ENCODE measurements at regions not wholly inside any gene's neighbourhood (a gene's known extent, or its start where the extent isn't known, plus 50 kb on each side); places are given as distances from the start of the nearest gene placed in this dataset.
A peak's percentile ranks its signal among the peaks of the same experiment; 100 is the strongest.

GRCh38 chr7:25846722-25847121 is 305.3 kb upstream of the NFE2L3 start (continued):
- no peak for TF ChIP-seq KDM1A (IDR thresholded peaks at IDR 0.05; ENCODE audit: low read depth)

DNA sequence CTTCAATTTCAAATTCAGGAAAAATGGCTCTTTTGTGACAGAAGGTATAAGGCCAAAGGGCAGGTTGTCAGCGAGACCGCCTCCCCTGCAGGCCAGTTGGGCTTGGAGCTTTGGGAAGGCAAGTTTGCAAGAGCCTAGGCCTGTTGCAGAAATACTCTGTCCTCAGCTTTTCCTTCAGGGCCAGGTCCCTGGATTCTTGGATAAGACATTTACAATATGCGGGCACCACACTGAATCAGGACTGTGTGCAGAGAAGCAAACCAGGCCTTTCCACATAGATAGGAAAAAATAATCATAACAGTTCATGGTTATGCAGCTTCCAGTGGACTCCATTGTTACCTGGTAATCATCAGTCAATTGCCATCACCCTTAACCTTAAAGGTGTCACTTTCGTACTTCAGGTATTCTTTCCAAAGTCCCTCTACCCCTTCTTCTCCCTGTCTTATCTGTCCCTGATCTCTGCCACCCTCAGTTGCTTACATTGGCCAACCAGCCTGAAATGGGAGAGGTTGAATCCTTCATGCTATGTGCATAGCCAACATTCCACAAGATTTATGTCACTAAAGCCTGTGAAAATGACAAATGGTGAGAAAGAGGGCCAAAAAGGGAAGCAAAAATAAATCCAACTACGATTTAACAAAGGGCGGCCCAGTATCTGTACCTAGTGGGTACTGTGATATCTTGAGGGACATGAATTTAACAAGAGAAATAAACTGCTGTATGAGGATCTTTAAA is 304.5 kb upstream of the NFE2L3 start:
- peaks cover 49% of the 10 kb centered on the region for H3K4me1 ChIP-seq
- ATAC-seq (no peak), FAIRE-seq (no peak), DNase-seq (ENCODE audit: low read depth in 1 of 2, low spot score in 1 of 2) (peak in 1 of 2 experiments; percentile 33)
- TF ChIP-seq NPAS2 (CRISPR knock-in tag; IDR thresholded peaks at IDR 0.05; ENCODE audit: borderline replicate concordance) (no peak), HOXB5 (CRISPR knock-in tag; IDR thresholded peaks at IDR 0.05) (0 out of 2 replicates have a peak, but pooled peaks have one; percentile 43), NFE2L2 (conservative IDR thresholded peaks at IDR 0.05; ENCODE audit: low read length) (no peak), ZC3H11A (IDR thresholded peaks at IDR 0.05) (no peak), RCOR1 (IDR thresholded peaks at IDR 0.05; ENCODE audit: low read depth, low read length) (no peak), TFCP2L1 (CRISPR knock-in tag; IDR thresholded peaks at IDR 0.05) (no peak), RFX5 (IDR thresholded peaks at IDR 0.05) (no peak), GATA3 (IDR thresholded peaks at IDR 0.05; ENCODE audit: borderline replicate concordance) (peak; percentile 83), MYC (IDR thresholded peaks at IDR 0.05; ENCODE audit: borderline replicate concordance, low read length) (no peak)
- TF ChIP-seq, protein P1, sequence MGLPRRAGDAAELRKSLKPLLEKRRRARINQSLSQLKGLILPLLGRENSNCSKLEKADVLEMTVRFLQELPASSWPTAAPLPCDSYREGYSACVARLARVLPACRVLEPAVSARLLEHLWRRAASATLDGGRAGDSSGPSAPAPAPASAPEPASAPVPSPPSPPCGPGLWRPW (IDR thresholded peaks at IDR 0.05): no peak
- no peaks in the 10 kb centered on the region for H3K9me3 ChIP-seq
- ChIA-PET CTCF (interaction anchor here (0.8 to 6.2 kb wide), 8 partner anchors 7 to 457 kb away, joined by 3 to 51 read pairs (median 4); no protein-coding TSS in a partner anchor), POLR2A (interaction anchor here (0.5 kb wide), 1 partner anchor 32 kb away, joined by 4 read pairs; no protein-coding TSS in a partner anchor)
- peak overlapping the region; percentile 51 for H3K4me2 ChIP-seq
- 65% methylated on average over 6 of the region's 6 CpGs for whole genome bisulfite sequencing (ENCODE audit: missing lambda C conversion rate)
- H3K4me3 ChIP-seq: no peak overlapping the region
- H3K27ac ChIP-seq: peak overlapping the region; percentile 13 to 60; a peak in 5 of 6 replicates

GRCh38 chr7:25849500-25850184 is 302.4 kb upstream of the NFE2L3 start:
- Histone ChIP-seq H3K27ac (peak overlapping the region; percentile 73 to 86), H3K4me3 (no peak overlapping the region), H3K4me2 (peak overlapping the region; percentile 66), H3K9me3 (no peaks in the 10 kb centered on the region), H3K4me1 (peaks cover 54% of the 10 kb centered on the region)
- DNase-seq (ENCODE audit: low read depth in 1 of 2, low spot score in 1 of 2) (peak; percentile 26 to 62), FAIRE-seq (peak; percentile 68), ATAC-seq (peak; percentile 69 to 74)
- TF ChIP-seq HOXB13 (CRISPR knock-in tag; IDR thresholded peaks at IDR 0.05; ENCODE audit: low read depth) (no peak), SMC3 (IDR thresholded peaks at IDR 0.05) (no peak), JUNB (IDR thresholded peaks at IDR 0.05) (peak; percentile 61), RNF2 (IDR thresholded peaks at IDR 0.05; ENCODE audit: borderline replicate concordance, low read depth) (no peak), E2F6 (IDR thresholded peaks at IDR 0.05; ENCODE audit: borderline replicate concordance, low read depth) (0 out of 2 replicates have a peak, but pooled peaks have one; percentile 18), POLR2AphosphoS2 (conservative IDR thresholded peaks at IDR 0.05; ENCODE audit: low read length) (no peak), ESRRA (IDR thresholded peaks at IDR 0.05; ENCODE audit: borderline replicate concordance, low read length) (no peak), KDM5A (IDR thresholded peaks at IDR 0.05) (no peak), EHF (CRISPR knock-in tag; IDR thresholded peaks at IDR 0.05) (no peak), POLR2A (IDR thresholded peaks at IDR 0.05; ENCODE audit: low read length) (no peak), NR3C1 (IDR thresholded peaks at IDR 0.05) (no peak), EP300 (IDR thresholded peaks at IDR 0.05) (peak in 1 of 2 experiments; percentile 28; a peak in 1 of 5 replicates), HDAC2 (IDR thresholded peaks at IDR 0.05) (no peak), RARB (CRISPR knock-in tag; IDR thresholded peaks at IDR 0.05) (no peak), NFE2L2 (conservative IDR thresholded peaks at IDR 0.05; ENCODE audit: low read length) (no peak), HEYL (CRISPR knock-in tag; IDR thresholded peaks at IDR 0.05) (no peak), FOSL2 (IDR thresholded peaks at IDR 0.05) (peak; percentile 61; the same call in 1 of the 2 replicates), FOSL2 (CRISPR knock-in tag; IDR thresholded peaks at IDR 0.05) (peak; percentile 27; the same call in 1 of the 2 replicates)
- TF ChIP-seq, protein P2, sequence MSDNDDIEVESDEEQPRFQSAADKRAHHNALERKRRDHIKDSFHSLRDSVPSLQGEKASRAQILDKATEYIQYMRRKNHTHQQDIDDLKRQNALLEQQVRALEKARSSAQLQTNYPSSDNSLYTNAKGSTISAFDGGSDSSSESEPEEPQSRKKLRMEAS (IDR thresholded peaks at IDR 0.05): peak; percentile 52
- TF ChIP-seq, protein P3, sequence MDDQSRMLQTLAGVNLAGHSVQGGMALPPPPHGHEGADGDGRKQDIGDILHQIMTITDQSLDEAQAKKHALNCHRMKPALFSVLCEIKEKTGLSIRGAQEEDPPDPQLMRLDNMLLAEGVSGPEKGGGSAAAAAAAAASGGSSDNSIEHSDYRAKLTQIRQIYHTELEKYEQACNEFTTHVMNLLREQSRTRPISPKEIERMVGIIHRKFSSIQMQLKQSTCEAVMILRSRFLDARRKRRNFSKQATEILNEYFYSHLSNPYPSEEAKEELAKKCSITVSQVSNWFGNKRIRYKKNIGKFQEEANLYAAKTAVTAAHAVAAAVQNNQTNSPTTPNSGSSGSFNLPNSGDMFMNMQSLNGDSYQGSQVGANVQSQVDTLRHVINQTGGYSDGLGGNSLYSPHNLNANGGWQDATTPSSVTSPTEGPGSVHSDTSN (IDR thresholded peaks at IDR 0.05): no peak
- TF ChIP-seq, protein P4, sequence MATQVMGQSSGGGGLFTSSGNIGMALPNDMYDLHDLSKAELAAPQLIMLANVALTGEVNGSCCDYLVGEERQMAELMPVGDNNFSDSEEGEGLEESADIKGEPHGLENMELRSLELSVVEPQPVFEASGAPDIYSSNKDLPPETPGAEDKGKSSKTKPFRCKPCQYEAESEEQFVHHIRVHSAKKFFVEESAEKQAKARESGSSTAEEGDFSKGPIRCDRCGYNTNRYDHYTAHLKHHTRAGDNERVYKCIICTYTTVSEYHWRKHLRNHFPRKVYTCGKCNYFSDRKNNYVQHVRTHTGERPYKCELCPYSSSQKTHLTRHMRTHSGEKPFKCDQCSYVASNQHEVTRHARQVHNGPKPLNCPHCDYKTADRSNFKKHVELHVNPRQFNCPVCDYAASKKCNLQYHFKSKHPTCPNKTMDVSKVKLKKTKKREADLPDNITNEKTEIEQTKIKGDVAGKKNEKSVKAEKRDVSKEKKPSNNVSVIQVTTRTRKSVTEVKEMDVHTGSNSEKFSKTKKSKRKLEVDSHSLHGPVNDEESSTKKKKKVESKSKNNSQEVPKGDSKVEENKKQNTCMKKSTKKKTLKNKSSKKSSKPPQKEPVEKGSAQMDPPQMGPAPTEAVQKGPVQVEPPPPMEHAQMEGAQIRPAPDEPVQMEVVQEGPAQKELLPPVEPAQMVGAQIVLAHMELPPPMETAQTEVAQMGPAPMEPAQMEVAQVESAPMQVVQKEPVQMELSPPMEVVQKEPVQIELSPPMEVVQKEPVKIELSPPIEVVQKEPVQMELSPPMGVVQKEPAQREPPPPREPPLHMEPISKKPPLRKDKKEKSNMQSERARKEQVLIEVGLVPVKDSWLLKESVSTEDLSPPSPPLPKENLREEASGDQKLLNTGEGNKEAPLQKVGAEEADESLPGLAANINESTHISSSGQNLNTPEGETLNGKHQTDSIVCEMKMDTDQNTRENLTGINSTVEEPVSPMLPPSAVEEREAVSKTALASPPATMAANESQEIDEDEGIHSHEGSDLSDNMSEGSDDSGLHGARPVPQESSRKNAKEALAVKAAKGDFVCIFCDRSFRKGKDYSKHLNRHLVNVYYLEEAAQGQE (IDR thresholded peaks at IDR 0.05): no peak
- CTCF ChIA-PET: interaction anchor here (1.0 to 6.2 kb wide), 6 partner anchors 9 to 590 kb away, joined by 3 to 51 read pairs (median 6); no protein-coding TSS in a partner anchor
- POLR2A ChIA-PET: no interaction called here
- WGBS (ENCODE audit: missing lambda C conversion rate): 16% methylated on average over 9 of the region's 9 CpGs

Measured in A549 (cell line).